Prostate gland (tissue), 2 donors: ENCODE measurements at regions not wholly inside any gene's neighbourhood (a gene's known extent, or its start where the extent isn't known, plus 50 kb on each side); places are given as distances from the start of the nearest gene placed in this dataset.

Source experiments
- DNase-seq: peaks from one replicate; pipeline ENCODE4 v3.0.0-alpha.2; 2019; ENCODE audit warnings: low spot score
- H3K27ac ChIP-seq, 2 donors: fragments of 200-600 bp; sonication (generic); 2 replicates each; pipeline ENCODE4 v1.5.1; 2017 to 2019
- H3K27me3 ChIP-seq: fragments of 200-600 bp; sonication (generic); replicated peaks from 2 replicates; pipeline ENCODE4 v1.5.1; 2019; ENCODE audit not compliant: insufficient read depth
- H3K36me3 ChIP-seq, 2 donors: fragments of 200-600 bp; sonication (generic); 1 replicate in 1 of 2; 2 replicates in 1 of 2; pipeline versions ENCODE4 v1.5.1 to v1.8.1; 2017 to 2019
- H3K4me1 ChIP-seq: fragments of 200-600 bp; sonication (generic); replicated peaks from 2 replicates; pipeline ENCODE4 v1.5.1; 2019
- H3K4me3 ChIP-seq, 2 donors: fragments of 200-600 bp; sonication (generic); 2 replicates each; pipeline ENCODE4 v1.5.1; 2017 to 2019
- H3K9me3 ChIP-seq: fragments of 200-600 bp; sonication (generic); 2 replicates; pipeline ENCODE4 v1.5.1; 2017
- CTCF ChIP-seq, 4 experiments: fragments of 200-600 bp in 2 of 4; fragments of 450-650 bp in 2 of 4; sonication (generic) in 2 of 4; IDR thresholded peaks; 1 replicate in 3 of 4; 2 replicates in 1 of 4; pipeline ENCODE4 v1.5.1; 2016 to 2019; ENCODE audit warnings: antibody characterized with exemption in 4 of 4, mild to moderate bottlenecking in 2 of 4, moderate library complexity in 2 of 4
- POLR2A ChIP-seq: fragments of 450-650 bp; IDR thresholded peaks from one replicate; pipeline ENCODE4 v1.6.1; 2016; ENCODE audit warnings: antibody characterized with exemption, mild to moderate bottlenecking
- POLR2AphosphoS5 ChIP-seq: sonication (generic); formaldehyde crosslinking; IDR thresholded peaks from one replicate; pipeline ENCODE4 v1.6.1; 2017; ENCODE audit warnings: antibody characterized with exemption
- WGBS: methylation state at CpG from one replicate; pipeline ENCODE4 v1.1.5; 2018; 5-methylcytosine and 5-hydroxymethylcytosine counted together
- intact Hi-C: fragments of 100-400 bp; cut with DNase I; formaldehyde crosslinking; loops from one replicate; pipeline ENCODE4 v1.14.2; 2022

- Histone ChIP-seq H3K27ac (no peak overlapping the region), H3K36me3 (no peaks in the 10 kb centered on the region), H3K27me3 (no peaks in the 10 kb centered on the region), H3K4me3 (no peak overlapping the region), H3K9me3 (no peaks in the 10 kb centered on the region), H3K4me1 (no peaks in the 10 kb centered on the region)
- intact Hi-C loops: no loop called here
- TF ChIP-seq POLR2AphosphoS5 (no peak), POLR2A (no peak), CTCF (IDR thresholded peaks at IDR 0.05) (no peak)
- DNase-seq: no peak
- 82% methylated on average over 1 of the region's 1 CpG for WGBS
These were observed 295.4 kb upstream of the NETO1 start for GRCh38 chr18:73163236-73163635.

- Histone ChIP-seq H3K9me3 (no peaks in the 10 kb centered on the region), H3K36me3 (no peaks in the 10 kb centered on the region), H3K27ac (no peak overlapping the region), H3K4me1 (no peaks in the 10 kb centered on the region), H3K4me3 (no peak overlapping the region), H3K27me3 (no peaks in the 10 kb centered on the region)
- no peak for DNase-seq
- intact Hi-C loops: no loop called here
- TF ChIP-seq POLR2AphosphoS5 (no peak), POLR2A (no peak), CTCF (IDR thresholded peaks at IDR 0.05) (no peak)
These were observed 288.3 kb upstream of the NETO1 start for GRCh38 chr18:73156117-73156516.

- TF ChIP-seq CTCF (IDR thresholded peaks at IDR 0.05) (no peak), POLR2AphosphoS5 (no peak), POLR2A (no peak)
- Histone ChIP-seq H3K36me3 (no peaks in the 10 kb centered on the region), H3K27me3 (no peaks in the 10 kb centered on the region), H3K4me1 (no peaks in the 10 kb centered on the region), H3K27ac (no peak overlapping the region), H3K9me3 (no peaks in the 10 kb centered on the region), H3K4me3 (no peak overlapping the region)
- WGBS: 69% methylated on average over 2 of the region's 2 CpGs
- no peak for DNase-seq
- intact Hi-C loops: no loop called here
These were observed 285.5 kb upstream of the NETO1 start for GRCh38 chr18:73153271-73153670.

- no peaks in the 10 kb centered on the region for H3K36me3 ChIP-seq
- H3K9me3 ChIP-seq: no peaks in the 10 kb centered on the region
- no peaks in the 10 kb centered on the region for H3K27me3 ChIP-seq
- H3K27ac ChIP-seq: no peak overlapping the region
- intact Hi-C loops: no loop called here
- 88% methylated on average over 6 of the region's 6 CpGs for WGBS
- H3K4me1 ChIP-seq: no peaks in the 10 kb centered on the region
- no peak overlapping the region for H3K4me3 ChIP-seq
- TF ChIP-seq POLR2AphosphoS5 (no peak), POLR2A (no peak), CTCF (IDR thresholded peaks at IDR 0.05) (no peak)
- no peak for DNase-seq
These were observed 283.3 kb upstream of the NETO1 start for GRCh38 chr18:73151086-73151485.

- no peak overlapping the region for H3K4me3 ChIP-seq
- H3K4me1 ChIP-seq: no peaks in the 10 kb centered on the region
- H3K27me3 ChIP-seq: no peaks in the 10 kb centered on the region
- intact Hi-C loops: no loop called here
- TF ChIP-seq CTCF (IDR thresholded peaks at IDR 0.05) (no peak), POLR2A (no peak), POLR2AphosphoS5 (no peak)
- no peaks in the 10 kb centered on the region for H3K9me3 ChIP-seq
- no peaks in the 10 kb centered on the region for H3K36me3 ChIP-seq
- no peak for DNase-seq
- H3K27ac ChIP-seq: no peak overlapping the region
These were observed 282.4 kb upstream of the NETO1 start for GRCh38 chr18:73150199-73150598.
